ENCODE measurements at regions not wholly inside any gene's neighbourhood (a gene's known extent, or its start where the extent isn't known, plus 50 kb on each side); places are given as distances from the start of the nearest gene placed in this dataset.

DNA sequence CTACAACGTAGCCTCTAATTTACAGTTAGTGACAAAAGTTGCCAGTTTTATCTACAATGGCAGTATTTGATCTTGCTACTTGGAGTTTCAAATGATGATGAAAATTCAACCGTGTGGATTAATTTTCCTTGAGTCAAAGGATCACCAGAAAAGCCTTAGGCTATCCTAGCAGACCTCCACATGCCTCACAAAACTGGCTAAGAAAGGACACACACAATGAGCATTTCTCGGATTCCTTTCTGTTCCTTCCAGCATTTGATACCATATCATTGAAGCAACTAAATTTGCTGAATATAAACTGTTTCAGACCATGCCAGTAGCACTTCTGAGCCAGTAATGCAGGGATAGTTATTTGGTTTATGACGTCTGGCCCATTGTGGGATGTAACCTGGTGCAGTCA is 587.4 kb upstream of the MDFIC2 start:
- no peak for DNase-seq

DNA sequence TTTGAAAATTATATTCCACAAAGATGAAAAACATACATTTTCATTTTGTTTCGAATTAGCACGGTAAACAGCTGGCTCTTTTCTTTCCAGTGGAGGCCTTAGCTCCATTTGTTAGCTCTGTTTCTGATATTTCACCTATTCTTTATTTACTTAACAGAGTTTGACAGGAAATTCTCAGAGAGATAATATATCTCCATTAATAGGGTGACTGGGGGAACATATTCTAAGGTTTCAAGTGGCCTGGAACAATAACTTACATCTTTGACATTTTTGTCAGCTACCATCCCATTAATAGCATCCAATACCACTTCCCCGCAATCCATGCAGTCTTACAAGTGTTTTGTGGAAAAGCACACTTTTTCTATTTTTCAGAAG is 577.6 kb upstream of the MDFIC2 start:
- no peak for DNase-seq

DNA sequence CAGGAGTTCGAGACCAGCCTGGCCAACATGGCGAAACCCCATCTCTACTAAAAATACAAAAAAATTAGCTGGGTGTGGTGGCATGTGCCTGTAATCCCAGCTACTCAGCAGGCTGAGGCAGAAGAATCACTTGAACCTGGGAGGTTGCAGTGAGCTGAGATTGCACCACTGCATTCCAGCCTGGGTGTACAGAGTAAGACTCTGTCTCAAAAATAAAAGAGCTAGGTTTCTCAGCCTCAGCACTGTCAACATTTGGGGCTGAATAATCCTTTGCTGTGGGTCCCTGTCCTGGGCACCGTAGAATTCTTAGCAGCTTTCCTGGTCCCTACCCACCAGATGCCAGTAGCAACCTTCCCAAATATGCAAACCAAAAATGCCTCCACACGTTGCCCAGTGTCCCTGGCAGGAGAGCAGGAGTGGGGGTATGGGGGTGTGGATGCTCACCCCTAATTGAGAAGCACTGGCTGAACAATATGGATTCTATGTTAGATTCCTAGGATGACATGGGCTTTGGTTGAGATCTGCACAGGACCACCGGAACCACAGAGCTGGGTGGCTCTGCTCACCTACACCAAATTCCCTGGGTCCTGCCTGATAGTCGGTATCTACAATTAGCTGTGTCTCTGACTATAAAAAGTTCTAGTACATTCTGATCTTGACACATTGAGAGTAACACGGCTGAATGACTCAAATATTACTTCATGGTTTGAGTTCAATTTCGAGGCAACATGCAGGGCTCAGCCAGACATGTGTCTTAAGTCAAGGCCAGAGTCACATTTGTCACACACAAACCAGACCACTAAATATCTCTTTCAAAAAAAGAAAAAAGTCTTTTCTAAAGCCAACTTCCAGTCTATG is 577.0 kb upstream of the MDFIC2 start:
- peak; percentile 33 for DNase-seq

DNA sequence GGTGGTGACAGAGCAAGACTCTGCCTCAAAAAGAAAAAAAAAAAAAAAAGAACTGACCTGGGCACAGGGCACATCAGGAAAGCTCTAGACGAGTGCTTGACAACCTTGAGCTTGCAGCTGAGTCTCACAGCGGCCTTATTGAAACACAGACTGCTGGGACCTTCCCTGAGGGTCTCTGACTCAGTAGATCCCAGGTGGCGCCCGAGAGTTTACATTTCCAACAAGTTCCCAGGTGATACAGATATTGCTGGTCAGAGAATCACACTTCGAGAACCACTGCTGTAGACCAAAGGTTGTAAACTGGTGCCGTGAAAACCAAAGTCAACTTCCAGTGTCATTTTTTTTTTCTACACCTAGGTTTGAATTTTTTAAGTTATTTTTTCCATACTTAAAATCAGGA is 573.2 kb upstream of the MDFIC2 start:
- no peak for DNase-seq

DNA sequence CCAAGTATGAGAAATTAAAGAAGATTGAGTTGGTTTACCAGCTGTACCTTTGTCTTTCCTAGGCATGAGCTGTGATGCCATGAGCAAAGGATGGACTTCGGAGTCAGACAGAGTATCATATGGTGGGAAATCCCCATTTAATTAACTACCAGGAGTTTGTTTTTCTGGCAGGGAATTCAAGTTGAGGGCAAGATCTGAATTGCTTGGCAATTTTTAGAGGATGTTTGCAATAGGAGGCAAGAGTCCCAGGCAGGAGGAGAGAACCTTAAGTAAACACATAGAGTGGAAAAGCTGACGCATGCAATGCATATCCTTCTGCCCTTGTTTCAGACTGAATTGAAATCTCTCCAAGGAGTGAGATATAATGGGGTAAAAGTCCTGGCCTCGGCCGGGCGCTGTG is 569.7 kb upstream of the MDFIC2 start:
- peak; percentile 5 for DNase-seq

DNA sequence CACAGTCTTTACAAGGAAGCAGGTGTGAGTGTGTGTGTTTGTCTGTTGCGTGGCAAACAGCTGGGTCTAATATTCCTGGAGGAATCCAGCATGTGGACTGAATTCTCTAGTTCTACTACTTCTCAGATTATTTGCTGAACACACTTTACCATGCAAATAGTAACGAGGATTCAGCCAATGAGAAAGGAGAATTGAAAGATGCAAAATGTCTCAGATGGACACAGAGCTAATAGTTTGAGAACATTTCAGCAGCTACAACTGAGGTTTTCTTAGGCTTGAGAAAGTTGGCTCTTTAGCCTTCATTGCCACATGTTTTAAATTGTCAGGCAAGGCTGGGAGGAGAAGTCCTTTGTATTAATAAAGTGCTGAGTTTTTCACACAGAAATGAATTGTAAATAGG is 568.0 kb upstream of the MDFIC2 start:
- no peak for DNase-seq

DNA sequence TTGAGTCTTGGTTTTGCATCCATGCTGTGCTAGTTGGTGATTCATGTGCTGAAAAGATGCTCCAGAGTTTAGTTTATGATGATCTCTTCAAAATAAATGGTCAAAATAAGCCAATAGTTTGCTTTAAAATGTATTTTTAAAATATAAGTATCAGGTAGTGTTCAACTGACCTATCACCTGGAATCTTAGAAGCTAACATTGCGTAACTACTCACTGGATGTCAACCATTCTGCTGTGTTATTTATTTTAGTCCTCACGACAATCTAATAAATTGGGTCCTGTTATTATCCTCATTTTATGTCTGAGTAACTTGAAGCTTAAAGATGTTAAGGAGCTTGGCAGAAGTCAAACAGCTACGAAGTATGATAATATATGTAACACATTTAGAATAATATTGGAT is 563.7 kb upstream of the MDFIC2 start:
- no peak for DNase-seq

DNA sequence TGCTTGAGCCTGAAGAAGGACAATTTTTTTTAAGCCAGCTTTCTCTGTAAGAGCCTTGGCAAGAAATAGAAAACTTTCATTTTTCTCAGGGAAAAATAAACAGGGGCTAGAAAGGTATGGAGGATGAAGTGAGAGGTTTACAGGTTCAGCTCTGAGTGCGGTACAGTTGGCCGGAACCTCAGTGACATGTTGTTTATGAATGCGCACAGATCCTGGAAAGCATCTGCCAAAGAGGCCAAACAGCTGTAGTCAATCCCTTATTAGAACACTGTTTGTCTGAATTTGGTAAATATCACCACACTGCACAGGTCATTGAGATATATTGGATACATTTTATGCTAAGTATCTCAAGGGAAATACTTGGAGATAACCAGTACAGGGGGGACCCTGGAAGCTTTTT is 561.8 kb upstream of the MDFIC2 start:
- no peak for DNase-seq

DNA sequence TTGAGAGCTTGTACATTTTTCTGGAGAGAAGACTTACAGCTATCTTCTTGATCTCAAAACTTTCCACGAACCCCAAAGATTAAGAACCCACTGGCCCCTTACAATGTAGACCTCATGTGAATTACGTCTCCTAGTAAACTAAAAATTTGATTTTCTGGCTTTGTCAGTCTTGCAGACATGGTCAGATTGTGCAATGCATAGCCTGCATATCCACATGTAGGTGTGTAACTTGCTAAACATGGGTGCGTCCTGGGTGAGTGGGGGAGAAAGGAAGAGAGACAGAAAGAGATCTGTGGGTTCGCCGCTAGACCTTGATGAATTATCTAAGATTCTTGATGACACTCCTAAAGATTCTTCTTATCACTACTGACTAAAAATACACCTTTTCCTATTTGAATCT is 561.2 kb upstream of the MDFIC2 start:
- DNase-seq, result no peak

DNA sequence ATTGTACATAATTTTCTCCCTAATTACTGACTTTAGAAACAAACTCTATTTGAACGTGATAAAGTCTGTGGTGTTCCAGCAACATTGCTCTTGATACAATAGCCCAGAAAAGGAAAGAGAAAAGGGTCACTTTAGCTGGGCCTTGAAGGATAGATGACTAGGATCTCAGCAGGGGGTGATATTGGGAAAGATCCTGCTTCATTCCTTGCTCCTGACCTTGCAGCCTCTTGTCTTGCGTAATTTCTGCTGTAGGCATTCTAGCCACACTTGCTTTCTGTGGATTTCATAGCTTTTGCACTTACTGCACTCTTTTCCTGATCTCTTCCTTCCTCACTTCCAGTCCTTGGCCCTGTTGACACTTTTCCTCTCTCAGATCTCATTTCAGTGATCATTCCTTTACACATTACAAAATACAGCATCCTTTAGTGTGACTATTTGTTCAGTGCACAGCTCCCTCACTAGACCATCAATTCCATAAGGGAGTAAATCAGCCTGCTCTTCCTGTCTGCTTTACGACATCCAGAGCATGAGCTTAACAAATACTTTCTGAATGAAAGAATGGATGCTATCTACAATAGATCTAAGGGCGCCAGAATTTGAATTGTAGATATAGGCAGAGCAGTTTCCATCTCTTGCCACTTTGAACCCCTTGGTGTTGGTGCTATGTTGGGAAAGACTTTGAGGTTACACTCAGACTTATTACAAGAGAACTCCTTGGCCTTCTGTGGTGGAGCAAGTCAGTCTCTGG is 559.6 kb upstream of the MDFIC2 start:
- DNase-seq, result peak; percentile 92

DNA sequence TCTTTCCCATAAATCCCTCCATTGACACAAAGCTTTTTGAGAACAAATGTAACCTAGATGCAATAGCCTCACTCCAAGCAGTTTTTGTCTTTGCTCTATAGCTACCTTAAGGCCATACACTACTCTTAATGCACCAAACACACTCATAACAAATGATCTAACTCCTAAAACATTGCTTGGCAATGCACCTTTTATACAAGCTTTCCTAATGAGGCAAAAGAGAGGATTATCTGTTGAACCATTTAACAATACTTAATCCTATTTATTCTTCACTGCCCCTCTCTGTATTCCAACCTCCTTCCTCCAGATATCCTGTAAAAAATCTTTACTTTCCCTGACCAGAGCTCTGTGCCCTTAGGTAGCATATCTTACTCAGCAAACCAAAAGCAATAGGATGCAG is 558.1 kb upstream of the MDFIC2 start:
- no peak for DNase-seq

DNA sequence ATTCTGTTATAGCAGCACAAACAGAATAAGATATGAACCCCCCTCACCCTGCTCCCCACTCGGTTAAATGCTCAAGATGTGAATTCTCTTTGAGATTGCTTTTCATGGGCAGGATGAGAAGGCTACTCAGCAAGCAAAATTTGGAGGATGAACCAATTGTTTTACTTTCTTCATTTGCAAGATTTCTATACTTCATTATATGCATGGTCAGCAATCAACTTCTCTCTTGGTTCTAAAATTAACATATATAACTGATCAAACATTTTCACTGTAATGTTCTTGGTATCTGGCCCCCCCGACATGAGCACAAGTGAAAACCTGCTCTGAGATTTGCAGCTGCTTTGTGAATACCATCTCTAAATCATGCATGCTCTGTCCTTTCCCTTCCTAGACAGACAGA is 556.1 kb upstream of the MDFIC2 start:
- no peak for DNase-seq

DNA sequence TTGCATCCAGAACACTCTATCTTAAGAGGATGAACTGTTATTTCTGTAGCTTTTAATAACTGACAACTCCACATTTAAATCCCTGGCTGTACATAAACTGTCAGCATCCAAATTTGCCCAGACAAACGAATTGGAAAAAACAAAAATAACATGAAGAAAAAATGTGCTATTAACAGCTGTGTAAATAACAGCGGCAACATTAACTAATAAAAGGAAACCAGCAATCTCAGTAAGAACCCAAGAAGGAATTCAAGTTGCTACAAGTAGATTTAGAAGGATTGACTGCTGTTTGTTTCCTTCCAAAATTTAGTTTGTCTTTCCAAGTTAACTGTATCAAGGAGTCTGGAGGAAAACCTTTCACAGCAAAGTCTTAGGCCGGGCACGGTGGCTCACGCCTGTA is 550.6 kb upstream of the MDFIC2 start:
- DNase-seq, result no peak

DNA sequence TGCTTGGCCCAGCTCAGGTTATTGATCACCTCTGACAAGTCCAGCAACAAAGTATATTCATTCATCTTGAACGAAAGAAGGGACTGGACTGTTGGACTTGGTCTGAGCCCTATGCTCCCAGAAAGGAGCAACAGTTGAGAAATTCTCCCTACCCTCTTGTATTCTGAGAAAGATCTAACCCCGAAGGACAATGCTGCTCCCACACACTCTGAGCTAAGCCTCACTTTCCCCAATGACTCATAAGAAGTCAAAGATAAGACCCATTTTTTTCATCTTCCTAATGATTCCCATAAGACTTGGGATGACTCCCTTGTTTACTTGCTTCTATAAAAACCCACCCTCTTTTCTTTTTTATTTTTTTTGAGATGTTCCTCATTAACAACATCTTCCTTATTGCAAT is 549.4 kb upstream of the MDFIC2 start:
- peak; percentile 69 for DNase-seq

DNA sequence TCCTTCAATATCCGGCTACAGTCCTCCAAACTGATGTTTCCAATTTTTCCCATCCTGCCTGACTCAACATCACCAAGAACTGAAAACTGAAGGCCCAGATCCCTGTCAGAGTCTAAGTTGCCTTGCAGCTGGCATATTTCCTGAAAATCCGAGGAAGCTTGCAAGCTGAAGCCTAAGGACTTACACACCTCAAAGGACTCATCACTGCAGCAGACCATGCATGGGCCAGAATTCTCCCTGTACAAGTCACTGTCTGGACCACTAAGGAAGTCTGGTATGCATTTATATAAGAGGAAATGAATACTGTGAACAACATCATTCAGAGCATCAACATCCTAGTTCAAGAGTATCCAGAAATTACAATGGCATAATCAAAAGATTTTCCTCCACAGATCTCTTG is 548.8 kb upstream of the MDFIC2 start:
- DNase-seq, result peak; percentile 96

DNA sequence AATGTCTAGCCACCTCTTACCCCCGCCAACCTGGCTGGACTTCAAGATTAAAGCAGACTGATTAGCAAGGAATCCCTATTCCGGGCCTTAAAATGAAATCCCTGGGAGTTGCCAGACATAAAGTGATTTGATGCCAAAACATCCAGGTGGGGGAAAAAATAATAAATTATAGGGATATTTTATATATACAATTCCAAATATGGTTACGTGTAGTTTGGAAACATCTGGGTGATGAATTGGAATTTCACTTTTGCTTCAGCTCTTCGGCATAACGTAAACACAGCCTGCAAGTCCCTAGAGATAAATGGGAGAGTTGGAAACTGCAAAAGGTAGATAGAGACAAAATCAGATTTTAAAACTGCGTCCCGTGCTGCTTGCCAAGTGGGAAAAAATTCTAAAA is 545.5 kb upstream of the MDFIC2 start:
- peak; percentile 60 for DNase-seq

DNA sequence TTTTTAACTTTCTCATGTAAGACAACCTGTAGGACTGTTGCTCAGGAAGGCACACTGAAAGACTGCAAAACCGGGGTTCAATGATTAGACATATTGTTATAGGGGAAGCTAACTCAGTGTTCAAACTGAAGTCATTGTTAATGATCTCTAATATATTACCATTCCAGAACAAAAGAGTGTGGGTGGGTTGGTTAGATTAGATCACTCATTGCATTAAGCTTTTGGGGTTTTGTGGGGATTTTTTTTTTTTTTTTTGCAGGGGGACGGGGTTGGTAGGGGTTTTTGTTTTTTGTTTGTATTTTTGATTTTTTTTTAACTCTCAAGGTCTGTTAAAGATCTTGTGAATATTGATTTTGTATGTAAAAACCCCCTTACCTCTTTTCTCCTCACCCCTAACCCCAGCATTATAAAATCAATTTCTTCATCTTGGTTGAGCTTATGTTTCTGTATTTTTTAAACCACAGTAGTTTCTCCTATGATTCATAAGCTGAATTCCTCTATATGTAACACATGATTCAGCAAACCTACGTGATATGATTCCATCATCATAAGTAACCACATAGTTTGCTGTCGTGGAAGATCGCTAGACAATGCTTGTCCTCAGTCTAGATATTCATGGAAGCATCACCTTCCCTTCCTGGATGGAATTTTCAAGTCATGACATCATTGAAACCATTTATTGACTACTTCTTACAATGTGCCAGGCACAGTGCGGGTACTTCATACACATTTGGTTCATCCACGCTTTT is 544.1 kb upstream of the MDFIC2 start:
- DNase-seq, result peak; percentile 97

DNA sequence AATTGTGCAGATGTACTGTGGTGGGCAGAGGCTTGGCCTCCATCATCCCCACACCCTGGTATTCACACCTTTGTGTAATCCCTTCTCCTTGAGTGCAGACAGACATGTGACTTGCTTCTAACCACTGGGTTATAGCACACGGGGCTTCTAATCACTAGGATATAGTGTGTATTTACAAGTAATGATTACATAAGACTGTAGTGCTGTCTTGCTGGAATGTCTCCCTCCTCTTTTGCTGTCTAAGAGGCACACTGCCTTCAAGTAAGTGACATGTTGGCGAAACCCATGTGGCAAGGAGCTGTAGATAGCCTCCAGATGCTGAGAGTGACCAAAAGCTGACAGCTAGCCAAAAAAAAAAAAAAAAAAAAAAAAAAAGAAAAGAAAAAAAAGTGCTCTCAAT is 542.7 kb upstream of the MDFIC2 start:
- DNase-seq, result no peak

DNA sequence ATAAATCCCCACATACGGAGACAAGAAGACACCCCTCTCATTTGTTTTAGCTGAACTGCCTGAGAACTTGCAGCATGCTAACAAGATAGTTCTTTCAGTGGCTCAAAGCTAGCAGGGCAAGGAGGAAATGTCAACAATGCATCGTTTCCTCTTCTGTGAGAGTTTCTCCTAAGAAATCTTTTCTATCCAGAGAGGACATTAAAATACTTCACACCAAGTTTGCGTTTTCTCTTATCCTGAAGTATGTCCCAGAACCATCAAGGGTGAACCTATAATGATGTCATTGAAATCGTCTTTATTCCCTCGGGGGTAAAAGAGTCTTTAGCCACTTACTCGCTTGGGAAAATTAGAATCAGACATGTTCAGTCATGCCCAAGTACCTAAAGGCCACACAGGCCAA is 541.7 kb upstream of the MDFIC2 start:
- DNase-seq, result no peak

DNA sequence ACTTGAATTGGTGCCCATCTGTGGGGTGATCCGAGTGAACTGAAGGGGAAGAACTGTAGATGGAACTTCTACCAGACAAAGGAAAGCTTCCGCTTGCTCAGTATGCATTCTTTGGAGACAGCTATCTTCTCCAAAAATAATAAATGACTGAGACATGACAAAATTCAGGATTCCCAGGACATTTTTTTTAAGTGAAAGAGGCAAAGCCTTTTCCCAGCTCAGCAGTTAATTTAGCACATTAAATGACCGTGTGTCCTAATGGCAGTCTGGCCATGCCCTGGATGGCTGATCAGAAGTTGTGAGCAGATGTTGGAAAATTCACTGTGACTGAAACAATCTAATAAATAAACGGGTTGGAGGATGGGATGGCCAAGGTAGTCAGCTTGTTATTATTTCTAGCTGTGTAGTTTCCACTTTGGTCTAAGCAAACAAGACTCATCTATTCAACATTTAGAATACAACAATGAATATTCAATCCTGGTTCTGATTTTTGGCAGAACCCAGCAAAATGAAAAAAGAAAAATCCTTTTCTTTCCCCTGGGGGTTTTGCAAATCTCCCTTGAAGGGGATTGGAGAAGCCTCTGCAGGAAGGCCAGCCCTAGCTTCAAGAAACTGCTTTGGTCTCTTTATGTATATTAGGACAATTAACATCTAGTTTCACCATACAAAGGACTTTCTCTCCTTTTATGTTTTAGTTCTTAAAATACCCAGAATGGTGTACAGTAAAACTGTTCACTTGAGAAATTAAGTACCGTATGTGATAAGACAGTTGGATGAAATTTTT is 540.9 kb upstream of the MDFIC2 start:
- DNase-seq, result peak; percentile 63

DNA sequence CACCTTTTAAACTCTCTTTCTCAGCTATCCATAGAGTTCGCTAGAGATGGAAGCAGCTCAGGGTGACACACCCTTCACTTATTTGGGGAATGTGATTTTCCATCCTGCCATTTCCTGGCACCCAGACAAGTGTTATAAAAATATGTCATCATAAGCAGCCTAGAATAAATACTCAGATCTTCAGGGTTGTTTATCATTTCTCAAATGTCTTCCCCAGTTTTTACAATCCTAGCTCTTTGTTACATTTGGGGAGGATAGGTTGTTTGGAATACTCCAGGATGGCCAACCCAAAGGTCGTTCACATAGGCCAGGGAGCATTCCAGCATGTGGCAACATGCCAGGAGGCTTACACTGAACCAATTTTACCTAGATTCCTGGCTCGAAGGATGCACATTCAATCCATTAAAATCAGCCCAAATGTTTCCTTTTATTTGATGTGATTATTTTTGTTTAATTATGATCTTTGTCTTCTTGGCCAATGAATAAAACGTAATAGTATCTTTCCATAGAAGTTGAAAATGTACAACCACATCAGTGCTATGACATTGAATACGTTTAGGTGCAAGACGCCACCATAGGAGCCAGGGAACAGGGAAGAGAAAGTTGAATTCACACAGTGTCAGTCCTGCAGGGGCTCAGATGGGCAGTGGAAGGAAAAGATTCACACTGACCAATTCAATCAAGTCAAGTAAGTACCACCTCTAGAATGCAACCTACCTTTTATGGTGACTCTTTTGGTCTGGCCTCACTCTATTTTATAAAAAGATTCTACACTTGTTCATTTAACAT is 537.7 kb upstream of the MDFIC2 start:
- DNase-seq, result peak; percentile 97
